Keratinocyte (primary cell): ENCODE measurements at regions not wholly inside any gene's neighbourhood (a gene's known extent, or its start where the extent isn't known, plus 50 kb on each side); places are given as distances from the start of the nearest gene placed in this dataset.
A peak's percentile ranks its signal among the peaks of the same experiment; 100 is the strongest.

Source experiments
- DNase-seq: peaks from one replicate; pipeline ENCODE4 v3.0.0-alpha.2; 2011; ENCODE audit warnings: low read depth, missing footprints, low spot score
- FAIRE-seq: peaks from 2 replicates; lab custom pipeline; 2011; peaks lifted over from hg19 to GRCh38; lab: Jason Lieb, UNC
- H2AFZ ChIP-seq: 2 replicates; pipeline ENCODE4 v1.6.0; 2012; ENCODE audit warnings: low read length, control low read depth, inconsistent platforms; ENCODE audit not compliant: control insufficient read depth
- H3K27ac ChIP-seq: 2 replicates; pipeline ENCODE4 v1.5.1; 2011; ENCODE audit warnings: low read length; ENCODE audit not compliant: control insufficient read depth, insufficient read depth
- H3K27me3 ChIP-seq: 3 replicates; pipeline ENCODE4 v1.6.0; 2011; ENCODE audit warnings: low read length; ENCODE audit not compliant: control insufficient read depth, insufficient read depth; ENCODE audit errors: extremely low read depth
- H3K36me3 ChIP-seq, 2 experiments: 2 replicates in 1 of 2; 3 replicates in 1 of 2; pipeline ENCODE4 v1.5.1; 2011; ENCODE audit warnings: low read length in 2 of 2, mild to moderate bottlenecking in 1 of 2; ENCODE audit not compliant: control insufficient read depth in 2 of 2, insufficient read depth in 2 of 2; ENCODE audit errors: extremely low read depth in 1 of 2
- H3K4me1 ChIP-seq: 3 replicates; pipeline ENCODE4 v1.5.1; 2011; ENCODE audit warnings: low read length; ENCODE audit not compliant: control insufficient read depth, insufficient read depth; ENCODE audit errors: extremely low read depth
- H3K4me2 ChIP-seq: 3 replicates; pipeline ENCODE4 v1.6.0; 2011; ENCODE audit warnings: low read depth, low read length; ENCODE audit not compliant: control insufficient read depth, insufficient read depth; ENCODE audit errors: extremely low read depth
- H3K4me3 ChIP-seq, 3 experiments: fragments of 200-600 bp in 1 of 3; sonication (generic) in 1 of 3; 2 replicates in 2 of 3; 3 replicates in 1 of 3; pipeline ENCODE4 v1.5.1; 2011 to 2016; ENCODE audit warnings: low read length in 3 of 3, mild to moderate bottlenecking in 3 of 3, control low read depth in 2 of 3, inconsistent platforms in 1 of 3, low read depth in 1 of 3, mixed read lengths in 1 of 3, mixed run types in 1 of 3, moderate library complexity in 1 of 3; ENCODE audit not compliant: control insufficient read depth in 2 of 3, insufficient read depth in 2 of 3; ENCODE audit errors: extremely low read depth in 1 of 3
- H3K79me2 ChIP-seq: 2 replicates; pipeline ENCODE4 v1.6.0; 2012; ENCODE audit warnings: low read length; ENCODE audit not compliant: control insufficient read depth, insufficient read depth
- H3K9ac ChIP-seq: 3 replicates; pipeline ENCODE4 v1.6.0; 2011; ENCODE audit warnings: low read length; ENCODE audit not compliant: control insufficient read depth, insufficient read depth; ENCODE audit errors: extremely low read depth
- H3K9me1 ChIP-seq: 3 replicates; pipeline ENCODE4 v1.6.0; 2011; ENCODE audit warnings: low read length; ENCODE audit not compliant: control insufficient read depth, insufficient read depth; ENCODE audit errors: extremely low read depth
- H3K9me3 ChIP-seq: 2 replicates; pipeline ENCODE4 v1.5.1; 2012; ENCODE audit warnings: low read depth, low read length; ENCODE audit not compliant: control insufficient read depth
- H4K20me1 ChIP-seq: 3 replicates; pipeline ENCODE4 v1.6.0; 2011; ENCODE audit warnings: low read length; ENCODE audit not compliant: control insufficient read depth, insufficient read depth; ENCODE audit errors: extremely low read depth
- EZH2 ChIP-seq: IDR thresholded peaks from one replicate; pipeline ENCODE4 v1.6.1; 2012; ENCODE audit warnings: inconsistent platforms, mild to moderate bottlenecking, low read length, moderate library complexity
- dilution Hi-C: fragments of 300-500 bp; cut with MboI; formaldehyde crosslinking; loops from one replicate; pipeline ENCODE4 v1.7.0; 2020; ENCODE audit warnings: low sequenced_read_pairs; ENCODE audit not compliant: extremely low pct_ligation_motif_present
- TF ChIP-seq, protein P1 (sequence below), 3 experiments: IDR thresholded peaks in 1 of 3; conservative IDR thresholded peaks in 1 of 3; optimal IDR thresholded peaks in 1 of 3; 2 replicates in 2 of 3; 3 replicates in 1 of 3; pipeline versions ENCODE3 to v1.5.1; 2011; ENCODE audit warnings: low read length in 3 of 3, mild to moderate bottlenecking in 3 of 3, moderate library complexity in 2 of 3, control low read depth in 1 of 3, inconsistent platforms in 1 of 3; ENCODE audit not compliant: insufficient read depth in 2 of 3; ENCODE audit errors: extremely low read depth in 1 of 3

DNA sequence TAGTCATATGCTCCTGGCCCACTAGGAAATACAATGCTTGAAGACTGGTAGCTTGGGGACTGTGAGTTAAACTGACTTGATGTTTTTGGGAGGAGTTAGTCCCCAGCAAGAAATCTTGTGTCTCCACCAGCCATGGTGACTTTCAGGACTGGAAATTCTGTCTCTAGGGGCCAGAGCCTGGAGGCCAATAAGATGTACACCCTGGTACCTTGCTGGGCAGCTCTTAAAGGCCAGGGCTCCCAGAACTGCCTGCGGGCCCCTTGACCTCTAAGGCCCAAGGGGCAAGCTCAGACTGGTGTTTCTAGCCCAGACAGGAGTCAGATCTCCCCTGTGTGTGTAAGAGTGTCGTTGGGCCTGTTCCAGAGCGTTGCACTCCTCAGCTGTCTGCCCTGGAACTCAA lies 128.7 kb upstream of the C11orf58 start:
- Histone ChIP-seq H3K4me3 (no peak overlapping the region), H4K20me1 (no peaks in the 10 kb centered on the region), H3K27ac (no peak overlapping the region), H3K4me2 (no peak overlapping the region), H3K4me1 (peaks cover 24% of the 10 kb centered on the region), H3K9me3 (no peaks in the 10 kb centered on the region), H3K27me3 (peaks cover 46% of the 10 kb centered on the region), H3K9ac (no peak overlapping the region), H3K79me2 (no peaks in the 10 kb centered on the region), H3K9me1 (no peaks in the 10 kb centered on the region), H2AFZ (no peak overlapping the region), H3K36me3 (no peaks in the 10 kb centered on the region)
- DNase-seq: no peak
- TF ChIP-seq, protein P1, sequence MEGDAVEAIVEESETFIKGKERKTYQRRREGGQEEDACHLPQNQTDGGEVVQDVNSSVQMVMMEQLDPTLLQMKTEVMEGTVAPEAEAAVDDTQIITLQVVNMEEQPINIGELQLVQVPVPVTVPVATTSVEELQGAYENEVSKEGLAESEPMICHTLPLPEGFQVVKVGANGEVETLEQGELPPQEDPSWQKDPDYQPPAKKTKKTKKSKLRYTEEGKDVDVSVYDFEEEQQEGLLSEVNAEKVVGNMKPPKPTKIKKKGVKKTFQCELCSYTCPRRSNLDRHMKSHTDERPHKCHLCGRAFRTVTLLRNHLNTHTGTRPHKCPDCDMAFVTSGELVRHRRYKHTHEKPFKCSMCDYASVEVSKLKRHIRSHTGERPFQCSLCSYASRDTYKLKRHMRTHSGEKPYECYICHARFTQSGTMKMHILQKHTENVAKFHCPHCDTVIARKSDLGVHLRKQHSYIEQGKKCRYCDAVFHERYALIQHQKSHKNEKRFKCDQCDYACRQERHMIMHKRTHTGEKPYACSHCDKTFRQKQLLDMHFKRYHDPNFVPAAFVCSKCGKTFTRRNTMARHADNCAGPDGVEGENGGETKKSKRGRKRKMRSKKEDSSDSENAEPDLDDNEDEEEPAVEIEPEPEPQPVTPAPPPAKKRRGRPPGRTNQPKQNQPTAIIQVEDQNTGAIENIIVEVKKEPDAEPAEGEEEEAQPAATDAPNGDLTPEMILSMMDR (optimal IDR thresholded peaks at IDR 0.05 in 1 of 3, IDR thresholded peaks at IDR 0.05 in 1 of 3, conservative IDR thresholded peaks at IDR 0.05 in 1 of 3; ENCODE audit: extremely low read depth in 1 of 3, insufficient read depth in 2 of 3, low read length in 3 of 3): no peak
- TF ChIP-seq EZH2: no peak
- no peak for FAIRE-seq
- dilution Hi-C loops: no loop called here

DNA sequence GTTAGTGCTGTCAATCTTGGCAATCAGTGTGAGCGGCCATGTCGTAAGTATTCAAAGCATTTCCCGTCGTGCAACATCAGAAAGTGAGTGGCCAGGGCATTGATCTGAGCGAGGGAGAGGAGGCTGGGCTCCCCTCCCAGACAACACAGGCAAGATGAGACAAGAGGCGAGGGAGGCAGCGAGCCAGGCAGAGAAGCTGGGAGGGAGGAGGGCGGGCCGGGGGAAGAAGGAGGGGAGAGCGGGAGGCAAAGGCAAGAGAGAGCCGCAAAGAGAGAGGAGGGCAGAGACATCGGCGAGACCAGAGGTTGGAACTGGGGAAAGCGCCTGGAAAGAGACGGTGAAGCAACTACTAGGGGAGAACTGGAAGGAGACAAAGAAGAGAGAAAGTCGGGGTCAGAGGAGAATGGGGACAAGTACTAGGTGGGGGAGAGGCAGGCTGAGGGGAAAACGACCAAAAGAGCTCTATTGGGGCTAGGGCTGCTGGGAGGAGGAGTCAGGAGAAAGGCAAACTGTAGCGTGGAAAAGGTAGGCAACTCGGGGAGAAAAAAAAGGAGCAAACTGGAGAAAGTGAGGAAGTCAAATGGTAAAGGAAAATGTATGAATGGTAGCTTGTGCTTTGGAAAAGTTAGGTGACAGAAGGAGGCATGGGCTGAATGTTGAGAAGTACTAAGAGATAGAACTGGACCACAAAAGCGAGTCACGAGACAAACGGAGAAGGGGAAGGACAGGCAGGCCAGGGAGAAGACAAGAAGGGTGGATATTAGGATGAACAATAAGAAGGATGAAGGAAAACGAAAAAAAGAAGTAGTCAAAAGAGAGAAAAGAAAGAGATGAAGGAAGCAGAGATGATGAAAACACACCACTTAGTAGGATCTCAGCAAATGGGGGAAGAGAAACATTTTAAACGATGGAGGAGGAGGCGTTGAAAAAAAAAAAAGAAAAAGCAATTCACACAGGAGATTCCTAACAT lies 130.5 kb upstream of the C11orf58 start:
- Histone ChIP-seq H3K4me3 (peak overlapping the region; percentile 58 to 92 (median 89)), H2AFZ (peak overlapping the region; percentile 90), H3K4me1 (peaks cover 23% of the 10 kb centered on the region), H3K27ac (peak overlapping the region; percentile 30), H3K9me1 (no peaks in the 10 kb centered on the region), H3K79me2 (no peaks in the 10 kb centered on the region), H4K20me1 (no peaks in the 10 kb centered on the region), H3K9ac (peak overlapping the region; percentile 77), H3K4me2 (peak overlapping the region; percentile 99), H3K9me3 (no peaks in the 10 kb centered on the region), H3K27me3 (peaks cover 34% of the 10 kb centered on the region), H3K36me3 (no peaks in the 10 kb centered on the region)
- FAIRE-seq (peak; percentile 73), DNase-seq (no peak)
- TF ChIP-seq EZH2: no peak
- TF ChIP-seq, protein P1 (optimal IDR thresholded peaks at IDR 0.05 in 1 of 3, IDR thresholded peaks at IDR 0.05 in 1 of 3, conservative IDR thresholded peaks at IDR 0.05 in 1 of 3; ENCODE audit: extremely low read depth in 1 of 3, insufficient read depth in 2 of 3, low read length in 3 of 3): no peak
- dilution Hi-C loops: no loop called here
